Keratinocyte (primary cell): ENCODE measurements at regions not wholly inside any gene's neighbourhood (a gene's known extent, or its start where the extent isn't known, plus 50 kb on each side); places are given as distances from the start of the nearest gene placed in this dataset.

Experiments
- DNase-seq: peaks from one replicate; pipeline ENCODE4 v3.0.0-alpha.2; 2011; ENCODE audit warnings: low read depth, missing footprints, low spot score
- FAIRE-seq: peaks from 2 replicates; lab custom pipeline; 2011; peaks lifted over from hg19 to GRCh38; lab: Jason Lieb, UNC
- H2AFZ ChIP-seq: 2 replicates; pipeline ENCODE4 v1.6.0; 2012; ENCODE audit warnings: low read length, control low read depth, inconsistent platforms; ENCODE audit not compliant: control insufficient read depth
- H3K27ac ChIP-seq: 2 replicates; pipeline ENCODE4 v1.5.1; 2011; ENCODE audit warnings: low read length; ENCODE audit not compliant: control insufficient read depth, insufficient read depth
- H3K27me3 ChIP-seq: 3 replicates; pipeline ENCODE4 v1.6.0; 2011; ENCODE audit warnings: low read length; ENCODE audit not compliant: control insufficient read depth, insufficient read depth; ENCODE audit errors: extremely low read depth
- H3K36me3 ChIP-seq, 2 experiments: 2 replicates in 1 of 2; 3 replicates in 1 of 2; pipeline ENCODE4 v1.5.1; 2011; ENCODE audit warnings: low read length in 2 of 2, mild to moderate bottlenecking in 1 of 2; ENCODE audit not compliant: control insufficient read depth in 2 of 2, insufficient read depth in 2 of 2; ENCODE audit errors: extremely low read depth in 1 of 2
- H3K4me1 ChIP-seq: 3 replicates; pipeline ENCODE4 v1.5.1; 2011; ENCODE audit warnings: low read length; ENCODE audit not compliant: control insufficient read depth, insufficient read depth; ENCODE audit errors: extremely low read depth
- H3K4me2 ChIP-seq: 3 replicates; pipeline ENCODE4 v1.6.0; 2011; ENCODE audit warnings: low read depth, low read length; ENCODE audit not compliant: control insufficient read depth, insufficient read depth; ENCODE audit errors: extremely low read depth
- H3K4me3 ChIP-seq, 3 experiments: fragments of 200-600 bp in 1 of 3; sonication (generic) in 1 of 3; 2 replicates in 2 of 3; 3 replicates in 1 of 3; pipeline ENCODE4 v1.5.1; 2011 to 2016; ENCODE audit warnings: low read length in 3 of 3, mild to moderate bottlenecking in 3 of 3, control low read depth in 2 of 3, inconsistent platforms in 1 of 3, low read depth in 1 of 3, mixed read lengths in 1 of 3, mixed run types in 1 of 3, moderate library complexity in 1 of 3; ENCODE audit not compliant: control insufficient read depth in 2 of 3, insufficient read depth in 2 of 3; ENCODE audit errors: extremely low read depth in 1 of 3
- H3K79me2 ChIP-seq: 2 replicates; pipeline ENCODE4 v1.6.0; 2012; ENCODE audit warnings: low read length; ENCODE audit not compliant: control insufficient read depth, insufficient read depth
- H3K9ac ChIP-seq: 3 replicates; pipeline ENCODE4 v1.6.0; 2011; ENCODE audit warnings: low read length; ENCODE audit not compliant: control insufficient read depth, insufficient read depth; ENCODE audit errors: extremely low read depth
- H3K9me1 ChIP-seq: 3 replicates; pipeline ENCODE4 v1.6.0; 2011; ENCODE audit warnings: low read length; ENCODE audit not compliant: control insufficient read depth, insufficient read depth; ENCODE audit errors: extremely low read depth
- H3K9me3 ChIP-seq: 2 replicates; pipeline ENCODE4 v1.5.1; 2012; ENCODE audit warnings: low read depth, low read length; ENCODE audit not compliant: control insufficient read depth
- H4K20me1 ChIP-seq: 3 replicates; pipeline ENCODE4 v1.6.0; 2011; ENCODE audit warnings: low read length; ENCODE audit not compliant: control insufficient read depth, insufficient read depth; ENCODE audit errors: extremely low read depth
- EZH2 ChIP-seq: IDR thresholded peaks from one replicate; pipeline ENCODE4 v1.6.1; 2012; ENCODE audit warnings: inconsistent platforms, mild to moderate bottlenecking, low read length, moderate library complexity
- dilution Hi-C: fragments of 300-500 bp; cut with MboI; formaldehyde crosslinking; loops from one replicate; pipeline ENCODE4 v1.7.0; 2020; ENCODE audit warnings: low sequenced_read_pairs; ENCODE audit not compliant: extremely low pct_ligation_motif_present
- TF ChIP-seq, protein P1 (sequence below), 3 experiments: IDR thresholded peaks in 1 of 3; conservative IDR thresholded peaks in 1 of 3; optimal IDR thresholded peaks in 1 of 3; 2 replicates in 2 of 3; 3 replicates in 1 of 3; pipeline versions ENCODE3 to v1.5.1; 2011; ENCODE audit warnings: low read length in 3 of 3, mild to moderate bottlenecking in 3 of 3, moderate library complexity in 2 of 3, control low read depth in 1 of 3, inconsistent platforms in 1 of 3; ENCODE audit not compliant: insufficient read depth in 2 of 3; ENCODE audit errors: extremely low read depth in 1 of 3

DNA sequence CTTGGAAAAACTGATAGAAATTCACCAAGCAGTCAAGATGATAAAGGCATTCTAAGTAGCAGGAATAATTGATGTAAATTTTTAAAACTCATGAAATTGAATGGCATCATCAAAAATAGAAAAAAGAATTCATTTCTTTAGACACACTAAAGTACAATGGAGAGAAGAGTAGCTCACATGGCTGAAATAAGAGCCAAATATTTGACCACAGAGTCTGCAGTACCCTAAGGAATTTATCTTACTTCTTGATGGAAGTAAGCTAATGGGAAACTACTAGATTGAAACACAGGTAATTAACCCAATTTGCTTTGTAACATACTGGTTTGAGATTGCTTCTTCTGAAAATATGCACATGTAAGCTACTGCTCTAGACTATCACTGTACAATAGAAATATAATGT is 70.8 kb upstream of the GPM6A start:
- no peak overlapping the region for H3K4me2 ChIP-seq
- no peaks in the 10 kb centered on the region for H3K9me3 ChIP-seq
- H3K79me2 ChIP-seq, result no peaks in the 10 kb centered on the region
- no peak overlapping the region for H3K9ac ChIP-seq
- no peak for TF ChIP-seq EZH2
- TF ChIP-seq, protein P1, sequence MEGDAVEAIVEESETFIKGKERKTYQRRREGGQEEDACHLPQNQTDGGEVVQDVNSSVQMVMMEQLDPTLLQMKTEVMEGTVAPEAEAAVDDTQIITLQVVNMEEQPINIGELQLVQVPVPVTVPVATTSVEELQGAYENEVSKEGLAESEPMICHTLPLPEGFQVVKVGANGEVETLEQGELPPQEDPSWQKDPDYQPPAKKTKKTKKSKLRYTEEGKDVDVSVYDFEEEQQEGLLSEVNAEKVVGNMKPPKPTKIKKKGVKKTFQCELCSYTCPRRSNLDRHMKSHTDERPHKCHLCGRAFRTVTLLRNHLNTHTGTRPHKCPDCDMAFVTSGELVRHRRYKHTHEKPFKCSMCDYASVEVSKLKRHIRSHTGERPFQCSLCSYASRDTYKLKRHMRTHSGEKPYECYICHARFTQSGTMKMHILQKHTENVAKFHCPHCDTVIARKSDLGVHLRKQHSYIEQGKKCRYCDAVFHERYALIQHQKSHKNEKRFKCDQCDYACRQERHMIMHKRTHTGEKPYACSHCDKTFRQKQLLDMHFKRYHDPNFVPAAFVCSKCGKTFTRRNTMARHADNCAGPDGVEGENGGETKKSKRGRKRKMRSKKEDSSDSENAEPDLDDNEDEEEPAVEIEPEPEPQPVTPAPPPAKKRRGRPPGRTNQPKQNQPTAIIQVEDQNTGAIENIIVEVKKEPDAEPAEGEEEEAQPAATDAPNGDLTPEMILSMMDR (optimal IDR thresholded peaks at IDR 0.05 in 1 of 3, IDR thresholded peaks at IDR 0.05 in 1 of 3, conservative IDR thresholded peaks at IDR 0.05 in 1 of 3; ENCODE audit: extremely low read depth in 1 of 3, insufficient read depth in 2 of 3, low read length in 3 of 3), result no peak
- DNase-seq (no peak), FAIRE-seq (no peak)
- H3K27ac ChIP-seq, result no peak overlapping the region
- no peaks in the 10 kb centered on the region for H3K4me1 ChIP-seq
- H3K36me3 ChIP-seq, result no peaks in the 10 kb centered on the region
- no peaks in the 10 kb centered on the region for H3K9me1 ChIP-seq
- H3K27me3 ChIP-seq, result no peaks in the 10 kb centered on the region
- no peak overlapping the region for H2AFZ ChIP-seq
- no peaks in the 10 kb centered on the region for H4K20me1 ChIP-seq
- dilution Hi-C loops, result no loop called here
- H3K4me3 ChIP-seq, result no peak overlapping the region

DNA sequence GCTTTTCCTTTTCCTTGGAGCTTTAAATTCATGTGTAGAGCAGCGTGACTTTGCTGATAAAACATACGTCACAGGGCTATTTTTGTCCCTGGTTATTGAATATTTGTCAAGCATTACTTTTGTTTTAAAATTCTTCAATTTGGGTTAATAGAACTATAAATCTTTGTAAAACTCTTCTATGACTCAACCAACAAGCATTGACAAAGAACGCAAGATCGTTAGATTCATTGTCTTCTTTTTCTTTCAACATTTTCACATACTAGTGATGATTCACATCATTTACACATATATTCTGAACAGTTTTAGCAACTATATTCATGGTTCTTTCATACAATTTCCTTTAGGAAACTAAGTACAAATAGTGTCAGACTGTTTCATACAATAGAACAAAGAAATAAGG is 72.0 kb upstream of the GPM6A start:
- Histone ChIP-seq H3K9me1 (no peaks in the 10 kb centered on the region), H3K27me3 (no peaks in the 10 kb centered on the region), H4K20me1 (no peaks in the 10 kb centered on the region), H2AFZ (no peak overlapping the region), H3K9ac (no peak overlapping the region), H3K27ac (no peak overlapping the region), H3K36me3 (no peaks in the 10 kb centered on the region), H3K4me1 (no peaks in the 10 kb centered on the region), H3K9me3 (no peaks in the 10 kb centered on the region), H3K4me2 (no peak overlapping the region), H3K79me2 (no peaks in the 10 kb centered on the region), H3K4me3 (no peak overlapping the region)
- dilution Hi-C loops, result no loop called here
- FAIRE-seq, result no peak
- no peak for TF ChIP-seq EZH2
- TF ChIP-seq, protein P1 (optimal IDR thresholded peaks at IDR 0.05 in 1 of 3, IDR thresholded peaks at IDR 0.05 in 1 of 3, conservative IDR thresholded peaks at IDR 0.05 in 1 of 3; ENCODE audit: extremely low read depth in 1 of 3, insufficient read depth in 2 of 3, low read length in 3 of 3), result no peak
- DNase-seq, result no peak
